ENCODE measurements at regions not wholly inside any gene's neighbourhood (a gene's known extent, or its start where the extent isn't known, plus 50 kb on each side); places are given as distances from the start of the nearest gene placed in this dataset.

DNA sequence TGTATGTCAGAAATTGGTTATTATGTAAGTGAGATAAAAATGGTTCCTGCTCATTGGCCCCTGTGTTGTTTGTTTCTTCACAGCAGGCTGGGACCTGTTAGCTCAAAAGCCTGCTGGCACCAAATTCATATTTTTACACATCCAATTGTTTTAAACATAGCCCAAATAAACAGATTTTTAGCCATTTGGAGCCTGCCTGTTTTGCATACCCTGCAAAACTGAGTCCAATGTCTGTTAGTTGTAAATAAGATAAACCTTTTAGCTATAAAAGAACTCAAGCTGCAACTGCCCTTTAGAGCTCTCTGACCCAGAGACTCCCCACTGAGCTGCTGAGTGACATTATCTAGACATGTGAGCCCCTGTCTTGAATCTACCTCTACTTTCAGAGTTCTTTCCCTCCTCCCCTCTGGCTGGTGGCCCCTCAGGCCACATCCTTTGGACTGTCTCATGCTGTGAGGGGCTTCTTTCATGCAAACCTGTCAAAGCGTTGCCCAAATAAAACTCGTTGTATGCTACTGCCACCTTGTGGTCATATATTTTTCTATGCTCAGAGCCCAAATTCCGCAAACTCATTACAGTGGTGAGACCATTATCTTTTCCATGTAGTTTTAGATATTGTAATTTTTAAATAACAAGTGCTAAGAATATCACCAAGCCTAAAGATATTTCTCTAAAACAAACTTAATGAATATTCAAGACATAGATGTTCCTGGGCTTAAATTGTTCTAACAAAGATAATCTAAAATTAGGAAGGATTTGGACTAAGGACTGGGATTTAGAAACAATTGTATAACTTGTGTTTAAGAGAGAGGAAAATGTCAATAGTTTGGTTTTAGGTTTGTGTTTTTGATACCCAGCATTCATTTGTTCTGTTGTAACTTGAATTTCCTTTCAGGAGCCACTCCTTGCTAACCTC, 337.9 kb downstream of the AACS start:
- H3F3A ChIP-seq (ENCODE audit: insufficient read depth, low read length, poor library complexity, severe bottlenecking), result no peaks in the 10 kb centered on the region
- no peak overlapping the region for H2AFZ ChIP-seq (ENCODE audit: low read depth, low read length)
- no peaks in the 10 kb centered on the region for H3K36me3 ChIP-seq (ENCODE audit: insufficient read depth, low read length)
- no peaks in the 10 kb centered on the region for H3K27me3 ChIP-seq (ENCODE audit: insufficient read depth, low read depth, low read length)
- no peak overlapping the region for H3K4me2 ChIP-seq (ENCODE audit: low read length)
- no peak overlapping the region for H3K9ac ChIP-seq (ENCODE audit: low read length)
- H3K27ac ChIP-seq (ENCODE audit: low read length), result no peak overlapping the region
- H3K79me2 ChIP-seq (replicated peaks; ENCODE audit: insufficient read depth, low read length), result no peaks in the 10 kb centered on the region
- no peak overlapping the region for H3K4me3 ChIP-seq (ENCODE audit: low read length)
- no peaks in the 10 kb centered on the region for H4K20me1 ChIP-seq (ENCODE audit: insufficient read depth)
- H3K9me2 ChIP-seq (ENCODE audit: insufficient read depth, low read length), result no peaks in the 10 kb centered on the region
- peaks cover 16% of the 10 kb centered on the region for H3K9me3 ChIP-seq (ENCODE audit: low read length)
- TF ChIP-seq MXI1 (conservative IDR thresholded peaks at IDR 0.05; ENCODE audit: poor library complexity, severe bottlenecking) (no peak), RAD21 (conservative IDR thresholded peaks at IDR 0.05) (peak; percentile 65), SMC3 (conservative IDR thresholded peaks at IDR 0.05; ENCODE audit: poor library complexity) (peak; percentile 67)
- TF ChIP-seq, protein P1, sequence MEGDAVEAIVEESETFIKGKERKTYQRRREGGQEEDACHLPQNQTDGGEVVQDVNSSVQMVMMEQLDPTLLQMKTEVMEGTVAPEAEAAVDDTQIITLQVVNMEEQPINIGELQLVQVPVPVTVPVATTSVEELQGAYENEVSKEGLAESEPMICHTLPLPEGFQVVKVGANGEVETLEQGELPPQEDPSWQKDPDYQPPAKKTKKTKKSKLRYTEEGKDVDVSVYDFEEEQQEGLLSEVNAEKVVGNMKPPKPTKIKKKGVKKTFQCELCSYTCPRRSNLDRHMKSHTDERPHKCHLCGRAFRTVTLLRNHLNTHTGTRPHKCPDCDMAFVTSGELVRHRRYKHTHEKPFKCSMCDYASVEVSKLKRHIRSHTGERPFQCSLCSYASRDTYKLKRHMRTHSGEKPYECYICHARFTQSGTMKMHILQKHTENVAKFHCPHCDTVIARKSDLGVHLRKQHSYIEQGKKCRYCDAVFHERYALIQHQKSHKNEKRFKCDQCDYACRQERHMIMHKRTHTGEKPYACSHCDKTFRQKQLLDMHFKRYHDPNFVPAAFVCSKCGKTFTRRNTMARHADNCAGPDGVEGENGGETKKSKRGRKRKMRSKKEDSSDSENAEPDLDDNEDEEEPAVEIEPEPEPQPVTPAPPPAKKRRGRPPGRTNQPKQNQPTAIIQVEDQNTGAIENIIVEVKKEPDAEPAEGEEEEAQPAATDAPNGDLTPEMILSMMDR (IDR thresholded peaks at IDR 0.05; ENCODE audit: poor library complexity, severe bottlenecking), result peak; percentile 58

GRCh38 chr12:125403843-125404242, 338.6 kb downstream of the AACS start:
- no peak overlapping the region for H3K9ac ChIP-seq (ENCODE audit: low read length)
- no peak for TF ChIP-seq RAD21 (conservative IDR thresholded peaks at IDR 0.05)
- TF ChIP-seq, protein P1 (IDR thresholded peaks at IDR 0.05; ENCODE audit: poor library complexity, severe bottlenecking), result no peak
- no peak for TF ChIP-seq SMC3 (conservative IDR thresholded peaks at IDR 0.05; ENCODE audit: poor library complexity)
- TF ChIP-seq TAF1 (IDR thresholded peaks at IDR 0.05; ENCODE audit: low read depth), result no peak
- TF ChIP-seq EZH2 (IDR thresholded peaks at IDR 0.05; ENCODE audit: borderline replicate concordance, insufficient read depth, low read length, poor library complexity, severe bottlenecking), result no peak
- no peak for TF ChIP-seq MXI1 (conservative IDR thresholded peaks at IDR 0.05; ENCODE audit: poor library complexity, severe bottlenecking)
- no peak for TF ChIP-seq POLR2AphosphoS5 (IDR thresholded peaks at IDR 0.05)
- no peak for TF ChIP-seq REST (IDR thresholded peaks at IDR 0.05; ENCODE audit: borderline replicate concordance)
- TF ChIP-seq EP300 (conservative IDR thresholded peaks at IDR 0.05; ENCODE audit: poor library complexity, severe bottlenecking), result no peak
- H3K27me3 ChIP-seq (ENCODE audit: insufficient read depth, low read depth, low read length), result no peaks in the 10 kb centered on the region
- no peak overlapping the region for H3K4me2 ChIP-seq (ENCODE audit: low read length)
- no peaks in the 10 kb centered on the region for H3K36me3 ChIP-seq (ENCODE audit: insufficient read depth, low read length)
- no peak overlapping the region for H2AFZ ChIP-seq (ENCODE audit: low read depth, low read length)
- H3K9me3 ChIP-seq (ENCODE audit: low read length), result peaks cover 16% of the 10 kb centered on the region
- no peaks in the 10 kb centered on the region for H4K20me1 ChIP-seq (ENCODE audit: insufficient read depth)
- no peak overlapping the region for H3K27ac ChIP-seq (ENCODE audit: low read length)
- H3K4me3 ChIP-seq (ENCODE audit: low read length), result no peak overlapping the region
- H3F3A ChIP-seq (ENCODE audit: insufficient read depth, low read length, poor library complexity, severe bottlenecking), result no peaks in the 10 kb centered on the region
- H3K9me2 ChIP-seq (ENCODE audit: insufficient read depth, low read length), result no peaks in the 10 kb centered on the region
- no peaks in the 10 kb centered on the region for H3K79me2 ChIP-seq (replicated peaks; ENCODE audit: insufficient read depth, low read length)
